ENCODE measurements at regions not wholly inside any gene's neighbourhood (a gene's known extent, or its start where the extent isn't known, plus 50 kb on each side); places are given as distances from the start of the nearest gene placed in this dataset.

GRCh38 chr1:47635597-47635996, 197.8 kb downstream of the FOXD2 start:
- TF ChIP-seq CTCF (IDR thresholded peaks at IDR 0.05 in 4 of 5, conservative IDR thresholded peaks at IDR 0.05 in 1 of 5), result no peak
- no peak for TF ChIP-seq POLR2A (IDR thresholded peaks at IDR 0.05)
